Non-pigmented ciliary epithelial cell (primary cell): ENCODE measurements at regions not wholly inside any gene's neighbourhood (a gene's known extent, or its start where the extent isn't known, plus 50 kb on each side); places are given as distances from the start of the nearest gene placed in this dataset.
A peak's percentile ranks its signal among the peaks of the same experiment; 100 is the strongest.

Source experiments
- DNase-seq: peaks from one replicate; pipeline ENCODE4 v3.0.0-alpha.2; 2010; ENCODE audit warnings: low read depth

DNA sequence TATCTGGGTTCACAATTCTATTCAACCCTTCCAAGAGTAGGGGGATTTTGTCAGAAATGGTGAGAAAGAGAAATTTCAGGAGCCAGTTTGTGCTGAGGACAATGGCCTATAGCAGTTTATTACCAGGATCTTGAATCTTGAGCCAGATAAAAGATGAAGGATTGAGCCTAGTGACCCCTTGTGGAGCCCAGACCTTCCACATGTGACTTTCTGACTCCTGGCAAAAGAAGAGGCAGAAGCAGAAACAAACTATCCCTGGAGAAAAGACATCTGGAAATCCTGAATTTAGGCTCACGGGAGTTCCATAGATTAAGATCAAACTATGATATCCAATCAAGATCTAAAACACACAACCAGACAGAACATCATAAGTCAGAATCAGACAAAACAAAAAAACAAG lies 60.9 kb upstream of the CHRM2 start:
- DNase-seq, result no peak

DNA sequence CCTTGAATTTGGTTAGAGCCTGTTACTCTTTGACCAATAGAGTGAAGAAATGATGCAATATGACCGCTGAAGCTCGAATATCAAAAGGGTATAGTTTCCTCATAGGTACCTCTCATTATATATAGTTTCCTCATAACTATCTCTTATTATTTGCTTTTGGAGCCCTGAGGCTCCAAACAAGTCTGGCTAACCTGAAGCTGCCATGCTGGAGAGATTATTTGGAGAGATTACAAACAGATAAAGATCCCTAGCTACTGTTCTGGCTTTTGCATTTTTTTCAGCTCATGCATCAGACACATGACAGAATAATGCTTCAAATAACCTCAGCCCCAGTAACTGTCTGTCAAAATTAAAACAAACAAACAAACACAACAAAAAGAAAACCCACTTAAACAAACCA lies 65.4 kb upstream of the CHRM2 start:
- no peak for DNase-seq

DNA sequence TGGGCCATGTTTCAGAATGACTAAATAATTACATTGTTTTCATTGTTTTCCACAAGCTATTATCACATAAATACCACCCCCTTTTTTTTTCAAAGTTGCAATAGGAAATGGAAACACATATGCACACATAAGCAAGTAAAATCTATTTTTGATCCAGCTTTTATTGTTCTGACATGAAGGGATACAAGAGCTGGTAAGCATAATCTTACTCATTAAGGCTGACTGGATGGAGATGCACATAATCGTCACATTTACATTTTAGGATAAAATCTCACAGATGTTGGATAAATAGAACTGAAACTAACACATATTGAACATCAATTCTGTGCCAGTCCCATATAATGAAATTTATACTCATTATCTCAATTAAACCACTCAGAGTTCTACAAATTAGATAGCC lies 84.5 kb upstream of the CHRM2 start:
- DNase-seq, result no peak

DNA sequence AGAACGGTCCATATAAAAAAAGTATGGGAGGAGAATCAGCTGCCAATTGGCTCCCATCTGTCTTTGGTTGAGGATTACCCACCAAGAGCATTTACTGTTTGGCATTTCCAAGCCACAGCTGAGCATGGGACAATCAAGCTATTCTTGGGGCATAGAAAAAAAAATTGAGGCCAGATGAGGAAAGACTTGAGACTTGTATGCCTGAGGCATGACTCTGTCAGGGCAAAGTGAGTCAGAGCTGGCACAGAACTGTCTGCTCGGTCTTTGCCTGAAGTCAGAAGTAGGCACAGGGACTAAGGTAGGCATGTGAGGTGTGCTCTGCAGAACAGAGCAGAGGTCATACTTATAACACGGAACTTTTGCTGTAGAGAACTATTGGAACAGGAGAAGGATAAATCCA lies 126.5 kb upstream of the CHRM2 start:
- DNase-seq, result no peak

DNA sequence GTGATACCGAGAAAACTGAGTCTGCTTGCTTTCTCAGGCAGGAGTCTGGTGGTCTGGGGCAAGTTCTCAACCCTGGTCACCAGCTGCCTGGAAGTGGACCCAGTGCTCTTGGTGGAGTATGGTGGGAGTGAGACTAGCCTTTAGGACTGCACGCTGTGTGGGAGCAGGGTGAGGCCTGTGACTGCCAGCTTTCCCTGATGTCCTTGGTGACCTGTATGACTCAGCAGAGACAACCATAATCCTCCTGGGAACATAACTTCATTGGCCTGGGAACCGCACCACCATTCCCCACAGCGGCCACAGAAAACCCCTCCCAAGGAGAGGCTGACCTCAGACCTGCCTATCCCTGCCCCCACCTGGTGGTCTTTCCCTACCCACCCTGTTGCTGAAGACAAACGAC lies 139.5 kb upstream of the CHRM2 start:
- no peak for DNase-seq

DNA sequence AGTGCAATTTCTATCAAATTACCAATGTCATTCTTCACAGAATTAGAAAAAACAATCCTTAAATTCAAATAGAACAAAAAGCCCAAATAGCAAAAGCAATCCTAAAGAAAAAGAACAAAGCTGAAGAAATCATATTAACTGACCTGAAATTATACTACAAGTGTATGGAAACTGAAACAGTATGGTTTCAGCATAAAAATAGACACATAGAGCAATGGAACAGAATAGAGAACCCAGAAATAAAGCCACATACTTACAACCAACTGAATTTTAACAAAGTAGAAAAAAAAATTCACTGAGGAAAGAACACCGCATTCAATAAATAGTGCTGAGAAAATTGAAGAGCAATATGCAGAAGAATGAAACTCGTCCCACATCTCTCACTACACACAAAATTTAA lies 142.0 kb upstream of the CHRM2 start:
- no peak for DNase-seq

DNA sequence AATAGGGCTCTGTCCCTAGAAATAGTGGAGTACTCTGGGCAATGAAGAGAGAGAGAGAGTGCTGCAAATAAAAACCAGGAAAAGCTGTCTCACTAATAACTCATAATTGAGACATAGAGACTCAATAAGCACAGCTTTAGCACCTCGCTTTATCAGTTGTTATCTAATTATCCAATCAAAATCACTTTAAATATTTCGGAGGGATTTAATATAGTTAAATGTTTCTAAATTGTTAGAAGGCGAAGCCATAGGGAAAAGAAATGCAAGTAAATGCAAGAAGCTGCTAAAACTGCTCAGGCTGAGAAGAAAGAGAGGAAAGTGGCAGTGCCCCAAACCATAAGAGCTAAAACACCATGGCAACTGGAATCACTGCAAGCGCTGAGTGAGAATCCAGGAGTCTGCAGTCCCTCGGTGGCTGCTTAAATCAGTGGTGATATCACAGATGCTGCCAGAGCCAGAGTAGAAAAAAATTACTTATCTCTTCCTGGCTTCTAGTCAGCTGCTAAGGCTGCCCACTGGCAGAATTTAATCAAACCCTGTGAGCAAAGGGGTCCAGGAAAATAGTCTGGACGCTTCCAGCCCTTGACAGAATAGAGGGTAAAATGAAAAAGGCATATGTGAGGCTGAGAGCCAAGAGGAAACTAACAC lies 150.4 kb upstream of the CHRM2 start:
- DNase-seq, result no peak

DNA sequence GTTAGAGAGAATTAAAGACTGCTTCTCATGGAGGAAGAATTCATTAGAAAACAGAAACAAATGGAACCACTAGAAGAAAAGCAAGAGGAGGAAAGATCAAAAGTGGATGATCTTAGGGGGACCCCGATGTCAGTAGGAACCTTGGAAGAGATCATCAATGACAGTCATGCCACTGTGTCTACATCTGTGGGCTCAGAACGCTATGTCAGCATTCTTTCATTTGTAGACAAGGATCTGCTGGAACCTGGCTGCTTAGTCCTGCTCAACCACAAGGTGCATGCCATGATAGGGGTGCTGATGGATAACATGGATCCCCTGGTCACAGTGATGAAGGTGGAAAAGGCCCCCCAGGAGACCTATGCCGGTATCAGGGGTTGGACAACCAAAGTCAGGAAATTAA lies 154.4 kb upstream of the CHRM2 start:
- no peak for DNase-seq

DNA sequence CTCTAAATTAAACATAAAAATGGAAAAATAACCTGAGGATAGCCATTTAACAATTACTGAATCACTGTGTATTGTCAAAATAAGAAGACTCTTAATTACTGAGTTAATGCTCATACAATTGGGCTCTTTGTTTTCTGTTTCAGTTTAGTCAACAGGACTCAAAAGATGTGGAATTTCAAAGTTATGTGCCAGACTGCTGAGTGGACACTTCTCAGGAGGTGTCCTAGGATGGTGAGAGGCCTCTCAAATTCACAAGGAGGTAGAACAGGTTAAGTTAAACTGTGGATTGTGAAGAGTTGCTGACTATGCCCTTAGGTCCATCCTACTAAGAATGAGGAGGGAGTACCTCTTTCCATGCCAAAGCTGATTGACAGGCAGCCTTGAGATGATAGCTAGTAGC lies 157.7 kb upstream of the CHRM2 start:
- no peak for DNase-seq

DNA sequence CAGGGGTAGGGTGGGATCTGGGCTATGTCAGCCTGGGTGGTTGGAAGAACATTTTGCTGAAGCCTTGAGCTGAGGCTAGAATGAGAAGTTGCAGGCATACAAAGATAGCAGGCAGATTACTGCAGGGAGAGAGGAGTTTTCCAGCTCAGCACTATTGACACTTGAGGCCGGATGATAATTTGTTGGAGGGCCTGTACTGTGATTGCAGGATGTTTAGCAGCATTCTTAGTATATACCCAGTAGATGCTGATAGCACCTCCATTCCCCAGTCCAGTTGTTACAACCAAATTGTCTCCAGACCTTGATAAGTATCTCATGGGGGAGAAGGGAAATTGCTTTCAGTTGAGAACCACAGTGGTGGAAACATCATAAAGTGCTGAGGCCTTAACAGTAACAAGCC lies 158.6 kb upstream of the CHRM2 start:
- no peak for DNase-seq

DNA sequence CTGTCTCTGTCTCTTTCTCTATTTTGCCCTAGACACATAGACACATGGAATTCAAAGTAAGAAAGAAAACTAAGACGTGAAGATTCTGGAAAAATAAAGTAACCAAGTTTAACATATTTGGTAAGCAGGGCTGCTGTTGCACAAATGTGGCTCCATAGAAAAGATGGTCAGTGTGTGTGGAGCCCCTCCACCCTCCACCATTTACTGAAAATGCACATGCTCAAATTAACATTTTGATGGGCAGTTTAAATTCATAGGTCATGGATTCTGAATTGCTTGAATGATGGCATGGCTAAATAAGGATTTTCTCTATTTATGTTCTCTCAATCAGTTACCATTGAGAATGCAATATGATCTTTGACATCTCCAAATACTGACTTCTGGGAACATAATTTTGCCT lies 165.5 kb upstream of the CHRM2 start:
- no peak for DNase-seq

DNA sequence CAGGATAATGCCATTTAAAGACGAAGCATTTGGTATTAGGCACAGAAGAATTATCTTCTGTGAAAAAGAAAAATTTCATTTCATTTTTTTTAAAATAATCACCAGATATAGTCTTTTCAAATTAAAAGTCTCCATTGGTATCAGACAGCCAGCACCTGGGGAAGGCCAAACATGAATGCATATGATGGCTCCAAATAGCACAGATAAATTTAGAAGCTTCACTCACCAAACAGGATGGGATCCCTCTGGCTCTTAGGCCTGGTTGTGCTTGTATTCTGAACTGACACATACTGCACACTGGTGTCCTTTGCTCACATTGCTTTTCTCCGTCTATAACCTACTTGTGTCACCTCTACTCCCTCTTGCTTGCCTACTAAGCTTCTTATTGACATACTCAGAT lies 169.5 kb upstream of the CHRM2 start:
- no peak for DNase-seq

DNA sequence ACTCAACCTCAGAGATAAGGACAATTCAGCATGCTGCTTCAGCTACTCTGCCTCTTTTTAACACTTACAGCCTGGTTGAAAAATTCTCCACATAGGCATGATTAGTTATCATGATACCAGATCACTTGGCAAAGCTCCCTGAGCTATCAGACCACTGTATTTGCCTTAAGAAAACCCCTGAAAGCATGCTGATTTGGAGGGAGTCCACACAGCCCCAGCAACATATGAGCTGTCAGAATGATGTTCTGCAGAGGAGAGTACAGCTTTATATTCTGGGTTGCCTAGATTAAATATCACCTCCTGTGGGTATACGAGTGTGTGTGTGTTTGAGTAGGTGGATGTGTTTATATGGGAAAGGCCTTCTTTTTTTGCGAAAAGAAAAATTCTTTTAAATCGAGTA lies 170.2 kb upstream of the CHRM2 start:
- DNase-seq, result no peak

DNA sequence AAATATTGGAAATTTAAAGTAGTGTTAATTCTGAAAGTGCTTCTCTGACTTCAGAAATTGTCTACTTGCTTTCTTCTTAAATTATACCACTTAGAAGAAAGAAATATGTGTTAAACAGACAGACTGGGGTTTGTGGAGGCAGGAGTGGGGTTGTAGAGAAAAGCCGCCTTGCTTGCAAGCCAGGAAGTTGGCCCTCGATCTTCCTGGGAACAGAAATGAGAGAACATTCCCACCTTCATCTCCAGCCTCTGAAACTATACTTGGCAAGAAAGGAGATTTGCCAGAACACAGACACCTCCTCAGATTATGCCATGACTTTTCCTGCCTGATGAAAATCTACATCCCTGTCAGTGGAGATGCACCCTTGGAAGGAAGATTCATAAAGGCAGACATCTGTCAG lies 171.2 kb upstream of the CHRM2 start:
- no peak for DNase-seq

DNA sequence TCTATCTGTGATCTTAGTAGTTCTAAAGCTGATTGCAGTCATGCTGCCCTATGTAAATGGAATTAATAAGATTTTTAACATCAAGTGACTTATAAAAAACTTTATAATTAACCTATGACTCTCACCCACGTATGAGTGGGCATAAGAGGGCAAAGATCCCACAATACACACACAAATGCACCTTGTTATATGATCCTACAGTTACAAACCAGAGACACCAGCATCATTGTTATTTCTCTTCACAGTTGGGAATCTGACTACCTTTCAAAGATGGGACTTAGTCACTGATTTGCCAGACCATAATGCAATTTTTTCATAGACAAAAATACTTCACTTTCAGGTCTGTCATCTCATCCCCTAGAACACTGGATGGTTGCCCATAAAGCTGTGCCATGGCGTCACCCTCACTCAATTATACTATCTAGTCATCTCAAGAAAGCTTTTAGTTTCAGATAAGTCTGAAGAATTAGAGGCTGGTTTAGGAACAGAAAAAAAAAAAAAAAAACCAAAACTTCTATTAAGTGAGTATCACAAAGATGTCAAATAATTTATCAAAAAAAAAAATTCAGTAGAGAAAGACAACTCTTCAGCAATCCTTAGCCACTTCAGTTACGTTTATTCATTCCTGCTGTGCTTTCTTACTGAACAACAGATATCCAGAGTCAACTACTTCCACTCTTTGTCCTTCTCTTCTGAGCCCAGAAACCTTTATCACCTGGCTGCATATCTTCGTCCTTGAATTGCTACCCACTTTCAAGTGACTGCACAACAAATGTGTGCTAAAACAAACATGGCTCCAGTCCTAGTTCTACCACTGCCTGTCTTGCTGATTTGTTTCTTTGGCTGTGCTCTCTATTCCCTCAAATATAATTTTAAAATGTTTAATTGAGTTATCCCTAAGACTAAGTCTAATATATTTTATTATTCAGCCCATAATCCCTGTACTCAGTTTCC lies 175.0 kb upstream of the CHRM2 start:
- DNase-seq, result no peak

DNA sequence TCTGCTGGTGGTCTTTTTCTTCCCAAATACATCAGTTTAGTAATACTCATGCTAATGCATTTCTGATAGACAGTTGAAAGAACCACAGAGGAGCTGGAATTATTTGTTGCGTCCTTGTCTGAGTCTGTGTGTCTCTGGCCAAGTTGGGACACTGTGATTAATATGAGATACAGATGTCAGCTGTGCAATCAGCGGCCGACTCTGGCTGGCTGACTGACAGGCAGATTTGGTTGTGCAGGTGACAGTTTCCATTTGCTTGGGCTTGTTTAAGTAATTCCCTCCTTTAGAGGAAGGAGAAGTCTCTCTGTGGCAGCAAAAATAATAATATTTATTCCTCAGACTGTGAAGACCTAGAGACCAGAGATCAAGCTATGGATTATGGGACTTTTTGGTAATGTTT lies 176.2 kb upstream of the CHRM2 start:
- no peak for DNase-seq

DNA sequence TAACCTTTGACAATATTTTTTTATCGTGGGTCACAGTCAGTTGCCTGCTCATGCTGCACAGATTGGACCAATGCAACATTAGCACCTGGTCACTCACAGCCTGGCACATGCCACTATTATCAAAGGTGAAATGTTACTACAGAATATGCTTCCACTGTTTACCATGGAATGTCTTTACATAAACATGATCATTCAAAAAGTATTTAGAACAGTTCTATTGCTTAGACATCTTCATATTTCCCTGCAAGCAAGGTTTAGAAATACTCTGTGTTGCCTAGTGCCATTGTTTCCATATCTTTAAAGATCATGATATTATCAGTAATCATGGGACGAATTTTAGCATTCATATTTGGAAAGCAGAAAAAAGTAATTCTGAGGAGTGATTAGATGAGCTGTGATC lies 179.9 kb upstream of the CHRM2 start:
- DNase-seq, result no peak

DNA sequence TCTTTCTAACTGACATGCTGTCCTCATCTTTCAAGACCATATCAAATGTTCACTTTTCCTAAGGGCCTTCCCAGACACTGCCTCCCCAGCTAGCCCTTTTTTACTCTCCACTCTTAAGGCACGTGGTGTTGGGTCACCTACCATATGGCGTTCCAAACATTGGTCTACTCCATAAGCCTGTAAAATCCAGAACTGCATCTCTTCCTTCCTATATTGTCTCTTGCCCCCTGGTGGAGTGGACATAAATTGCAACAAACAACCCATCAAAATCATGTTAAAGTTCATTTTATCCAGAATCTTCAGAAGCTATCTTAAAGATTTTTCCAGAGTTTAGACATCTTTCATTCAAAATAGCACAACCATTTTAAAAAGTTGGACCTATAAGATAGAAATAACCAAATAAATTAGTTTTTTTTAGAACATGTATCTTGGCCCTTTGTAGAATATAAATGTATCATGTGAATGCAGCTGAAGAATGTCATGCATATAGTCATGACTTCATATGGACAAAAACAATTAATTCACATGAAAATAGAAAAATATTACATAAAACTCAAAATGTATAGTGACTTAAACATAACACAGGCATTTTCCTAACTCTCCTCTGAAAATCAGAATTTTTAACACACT lies 180.6 kb upstream of the CHRM2 start:
- no peak for DNase-seq

DNA sequence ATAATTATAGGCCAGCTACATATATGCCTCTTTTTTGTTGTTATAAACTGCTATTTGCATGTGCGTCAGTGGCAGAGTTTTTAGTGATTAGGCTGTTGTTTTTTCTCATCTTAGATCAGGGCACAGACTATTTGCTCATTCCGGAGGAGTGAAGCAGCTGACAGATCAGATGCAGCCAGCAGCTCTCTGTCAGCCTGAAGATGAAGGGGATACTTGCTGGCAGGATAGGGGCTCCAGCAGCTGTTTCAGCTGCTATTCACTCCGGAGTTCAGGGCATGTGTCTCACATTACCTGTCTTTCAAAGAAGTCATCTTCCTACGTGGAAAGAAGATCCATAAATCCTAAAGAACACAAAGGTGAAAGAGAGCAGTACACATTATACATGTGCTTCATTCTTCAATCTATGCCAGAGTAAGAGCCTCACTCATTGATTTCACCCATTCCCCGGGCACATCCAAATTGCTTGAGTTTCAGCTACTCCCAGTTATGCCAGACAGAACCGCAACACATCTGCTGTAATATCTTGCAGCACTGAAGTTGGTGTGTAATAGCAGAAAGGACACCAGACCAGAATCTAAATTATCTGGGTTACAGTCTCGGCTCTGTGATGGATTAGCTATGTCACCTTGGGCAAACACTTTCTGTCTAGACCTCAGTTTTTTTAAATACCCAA lies 182.8 kb upstream of the CHRM2 start:
- no peak for DNase-seq

DNA sequence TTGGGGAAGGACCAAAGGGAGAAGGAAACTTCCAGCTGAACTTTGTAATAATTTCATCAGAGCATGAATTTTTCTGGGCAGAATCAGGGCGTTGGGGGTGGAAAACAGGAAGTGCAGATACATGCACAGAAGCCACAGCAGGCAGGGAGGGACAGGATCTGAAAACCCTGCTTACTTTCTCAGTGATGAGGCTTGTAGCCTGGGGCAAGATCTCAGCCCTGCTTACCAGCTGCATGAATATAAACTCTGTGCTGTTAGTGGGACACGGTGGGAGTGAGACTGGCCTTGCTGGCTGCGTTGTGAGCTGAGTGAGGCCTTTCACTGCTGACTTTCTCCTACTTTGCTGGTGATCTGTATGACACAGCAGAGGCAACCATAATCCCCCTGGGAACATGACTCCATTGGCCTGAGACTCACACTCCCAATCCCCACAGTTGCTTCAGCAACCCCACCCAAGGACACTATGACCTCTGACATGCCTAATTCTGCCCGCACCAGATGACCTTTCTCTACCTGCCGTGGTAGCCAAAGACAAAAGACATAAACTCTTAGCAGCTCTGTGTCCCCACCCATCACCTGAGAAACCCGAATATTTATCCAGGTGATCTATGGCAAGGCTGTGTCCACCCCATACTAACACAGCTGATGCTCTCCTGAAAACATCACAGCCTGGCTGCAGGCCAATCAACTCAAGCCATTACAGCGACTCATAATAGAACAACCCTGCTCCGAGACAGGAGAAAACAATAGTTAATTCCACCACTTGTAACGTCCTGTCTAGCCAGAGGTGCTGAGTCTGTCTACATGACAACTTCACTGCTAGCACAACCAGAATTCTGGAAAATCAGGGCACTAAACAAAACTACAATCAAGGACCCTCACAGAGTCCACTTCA lies 190.7 kb upstream of the CHRM2 start:
- DNase-seq, result peak; percentile 11

DNA sequence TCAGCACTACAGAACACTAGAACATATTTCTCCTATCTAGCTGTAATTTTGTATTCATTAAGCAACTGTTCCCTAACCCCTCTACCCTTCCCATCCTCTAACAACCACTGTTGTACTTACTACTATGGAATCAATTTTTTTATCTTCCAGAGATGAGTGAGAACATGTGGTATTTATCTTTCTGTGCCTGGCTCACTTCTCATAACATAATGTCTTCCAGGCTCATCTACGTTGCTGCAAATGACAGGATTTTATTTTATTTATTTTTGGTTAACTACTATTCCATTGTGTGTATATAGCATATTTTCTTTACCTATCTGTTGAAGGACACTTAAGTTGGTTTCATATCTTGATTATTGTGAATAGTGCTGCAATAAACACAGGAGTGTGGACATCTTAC lies 200.9 kb upstream of the CHRM2 start:
- DNase-seq, result no peak
